ENCODE measurements at regions not wholly inside any gene's neighbourhood (a gene's known extent, or its start where the extent isn't known, plus 50 kb on each side); places are given as distances from the start of the nearest gene placed in this dataset.

GRCh38 chr6:114740547-114740946 lies 397.7 kb upstream of the HS3ST5 start:
- no peaks in the 10 kb centered on the region for H3K79me2 ChIP-seq (ENCODE audit: control insufficient read depth, low read length)
- H3K4me1 ChIP-seq (ENCODE audit: control insufficient read depth, low read length), result no peaks in the 10 kb centered on the region
- no peaks in the 10 kb centered on the region; the same call in 1 of the 2 replicates for H3K9me3 ChIP-seq (ENCODE audit: control insufficient read depth, insufficient read depth, low read length)
- H3K4me3 ChIP-seq (ENCODE audit: low read length), result no peak overlapping the region
- no peaks in the 10 kb centered on the region for H3K9me2 ChIP-seq (replicated peaks; ENCODE audit: control insufficient read depth, low read length)
- no peaks in the 10 kb centered on the region for H3F3A ChIP-seq (ENCODE audit: control insufficient read depth, insufficient read depth)
- H3K36me3 ChIP-seq (ENCODE audit: control insufficient read depth, low read length), result no peaks in the 10 kb centered on the region
- no peaks in the 10 kb centered on the region for H3K27me3 ChIP-seq (ENCODE audit: control insufficient read depth, low read length)
- no peaks in the 10 kb centered on the region for H4K20me1 ChIP-seq (ENCODE audit: control insufficient read depth, insufficient read depth, low read depth, low read length)
- no peak overlapping the region for H3K4me2 ChIP-seq (ENCODE audit: low read length)
- TF ChIP-seq CTCF (IDR thresholded peaks at IDR 0.05; ENCODE audit: low read depth, low read length, poor library complexity, severe bottlenecking) (no peak), EZH2phosphoT487 (IDR thresholded peaks at IDR 0.05; ENCODE audit: borderline replicate concordance, low read length) (no peak)
- H3K27ac ChIP-seq (ENCODE audit: low read depth, low read length), result no peak overlapping the region

GRCh38 chr6:114739656-114740055 lies 396.8 kb upstream of the HS3ST5 start:
- no peaks in the 10 kb centered on the region; the same call in 1 of the 2 replicates for H3K9me3 ChIP-seq (ENCODE audit: control insufficient read depth, insufficient read depth, low read length)
- H3K79me2 ChIP-seq (ENCODE audit: control insufficient read depth, low read length), result no peaks in the 10 kb centered on the region
- H3K27me3 ChIP-seq (ENCODE audit: control insufficient read depth, low read length), result no peaks in the 10 kb centered on the region
- no peak overlapping the region for H3K4me3 ChIP-seq (ENCODE audit: low read length)
- H4K20me1 ChIP-seq (ENCODE audit: control insufficient read depth, insufficient read depth, low read depth, low read length), result no peaks in the 10 kb centered on the region
- no peaks in the 10 kb centered on the region for H3F3A ChIP-seq (ENCODE audit: control insufficient read depth, insufficient read depth)
- H3K27ac ChIP-seq (ENCODE audit: low read depth, low read length), result no peak overlapping the region
- H3K4me2 ChIP-seq (ENCODE audit: low read length), result no peak overlapping the region
- H3K4me1 ChIP-seq (ENCODE audit: control insufficient read depth, low read length), result no peaks in the 10 kb centered on the region
- no peaks in the 10 kb centered on the region for H3K9me2 ChIP-seq (replicated peaks; ENCODE audit: control insufficient read depth, low read length)
- TF ChIP-seq EZH2phosphoT487 (IDR thresholded peaks at IDR 0.05; ENCODE audit: borderline replicate concordance, low read length), result no peak
- TF ChIP-seq CTCF (IDR thresholded peaks at IDR 0.05; ENCODE audit: low read depth, low read length, poor library complexity, severe bottlenecking), result no peak
- no peaks in the 10 kb centered on the region for H3K36me3 ChIP-seq (ENCODE audit: control insufficient read depth, low read length)

GRCh38 chr6:114735025-114735735 lies 392.4 kb upstream of the HS3ST5 start:
- no peak overlapping the region for H3K4me3 ChIP-seq (ENCODE audit: low read length)
- no peaks in the 10 kb centered on the region for H4K20me1 ChIP-seq (ENCODE audit: control insufficient read depth, insufficient read depth, low read depth, low read length)
- no peaks in the 10 kb centered on the region for H3K9me2 ChIP-seq (replicated peaks; ENCODE audit: control insufficient read depth, low read length)
- H3K27ac ChIP-seq (ENCODE audit: low read depth, low read length), result no peak overlapping the region
- H3K4me1 ChIP-seq (ENCODE audit: control insufficient read depth, low read length), result no peaks in the 10 kb centered on the region
- H3K4me2 ChIP-seq (ENCODE audit: low read length), result no peak overlapping the region
- no peaks in the 10 kb centered on the region for H3K79me2 ChIP-seq (ENCODE audit: control insufficient read depth, low read length)
- no peaks in the 10 kb centered on the region for H3F3A ChIP-seq (ENCODE audit: control insufficient read depth, insufficient read depth)
- TF ChIP-seq EZH2phosphoT487 (IDR thresholded peaks at IDR 0.05; ENCODE audit: borderline replicate concordance, low read length) (no peak), CTCF (IDR thresholded peaks at IDR 0.05; ENCODE audit: low read depth, low read length, poor library complexity, severe bottlenecking) (no peak)
- H3K9me3 ChIP-seq (ENCODE audit: control insufficient read depth, insufficient read depth, low read length), result no peaks in the 10 kb centered on the region
- H3K27me3 ChIP-seq (ENCODE audit: control insufficient read depth, low read length), result no peaks in the 10 kb centered on the region
- H3K36me3 ChIP-seq (ENCODE audit: control insufficient read depth, low read length), result no peaks in the 10 kb centered on the region
